Heart right ventricle (tissue), 16 donors: ENCODE measurements at regions not wholly inside any gene's neighbourhood (a gene's known extent, or its start where the extent isn't known, plus 50 kb on each side); places are given as distances from the start of the nearest gene placed in this dataset.
A peak's percentile ranks its signal among the peaks of the same experiment; 100 is the strongest.

Source experiments
- ATAC-seq, 8 donors: fragments of 200-7000 bp; cut with Tn5 transposase; one replicate each; pipeline ENCODE4 v1.9.1; 2020; ENCODE audit warnings: mild to moderate bottlenecking in 8 of 8, moderate library complexity in 8 of 8, moderate number of reproducible peaks in 1 of 8
- DNase-seq, 2 donors: peaks; one replicate each; pipeline ENCODE4 v3.0.0-alpha.2; 2020
- H3K27ac ChIP-seq, 10 donors: fragments of 200-600 bp; sonication (generic) in 2 of 10; one replicate each; pipeline versions ENCODE4 v1.5.0 to v1.8.0; 2020 to 2022; ENCODE audit warnings: mild to moderate bottlenecking in 3 of 10
- H3K27me3 ChIP-seq, 7 donors: fragments of 200-600 bp; one replicate each; pipeline ENCODE4 v1.8.0; 2021 to 2022; ENCODE audit warnings: mild to moderate bottlenecking in 2 of 7
- H3K36me3 ChIP-seq, 9 donors: fragments of 200-600 bp; sonication (generic) in 1 of 9; one replicate each; pipeline versions ENCODE4 v1.5.0 to v1.8.0; 2020 to 2022; ENCODE audit warnings: mild to moderate bottlenecking in 2 of 9
- H3K4me1 ChIP-seq, 9 donors: fragments of 200-600 bp; sonication (generic) in 1 of 9; one replicate each; pipeline versions ENCODE4 v1.5.0 to v1.8.0; 2020 to 2022; ENCODE audit warnings: mild to moderate bottlenecking in 4 of 9
- H3K4me3 ChIP-seq, 10 donors: fragments of 200-600 bp; sonication (generic) in 2 of 10; one replicate each; pipeline versions ENCODE4 v1.5.0 to v1.8.0; 2020 to 2022; ENCODE audit warnings: mild to moderate bottlenecking in 7 of 10, moderate library complexity in 2 of 10
- H3K9me3 ChIP-seq, 11 donors: fragments of 200-600 bp in 10 of 11; sonication (generic) in 2 of 11; one replicate each; pipeline versions ENCODE4 v1.5.0 to v1.8.0; 2013 to 2022; ENCODE audit warnings: mild to moderate bottlenecking in 2 of 11, control low read depth in 1 of 11, moderate library complexity in 1 of 11
- CTCF ChIP-seq, 9 donors: fragments of 200-600 bp; sonication (generic) in 2 of 9; IDR thresholded peaks; one replicate each; pipeline versions ENCODE4 v1.5.0 to v1.8.0; 2021 to 2022; ENCODE audit warnings: antibody characterized with exemption in 9 of 9, mild to moderate bottlenecking in 5 of 9, moderate library complexity in 1 of 9
- WGBS, 2 donors: extraction: QIAGEN DNeasy Blood & Tissue Kit; methylation state at CpG; one replicate each; pipeline ENCODE4 v1.1.7; 2013; ENCODE audit warnings: inconsistent platforms in 1 of 2; 5-methylcytosine and 5-hydroxymethylcytosine counted together
- intact Hi-C, 10 donors: fragments of 100-400 bp; cut with DNase I; formaldehyde crosslinking; loops; one replicate each; pipeline versions ENCODE4 v1.11.1 to v1.14.2; 2022
- donor health status: Arrhythmogenic right ventricular cardiomyopathy.
- donor health status: ischemic (EF 13 %, LVEDD 7.1; RV severe dilation, severe dysfunction).
- donor health status: healthy with polysubstance abuse.
- donor health status: DM: no; HTN: yes; CAD: no.
- donor health status: DM: no; HTN: no; CAD: no.
- donor health status: ischemic (EF 25% LVEDD 6.9; RV normal size, moderate dysfunction).
- donor health status: ischemic (EF 25% LVEDD 5.7; RV mildly dilated, moderate dysfunction).
- donor health status: healthy.
- donor health status: DM: yes; HTN: yes; CAD: no.
- donor health status: Ischemic cardiomyopathy.
- donor health status: ischemic (EF 35%, LVEDD 5.7; RV mildly dilated, moderate dysfunction).
- donor health status: nonischemic (EF 11% LVEDD 7.7; RV severe dilation, severe dysfunction).
- donor health status: DM: yes; HTN: yes; CAD: no.
- donor health status: PGD.
- donor health status: ischemic (EF 29% LVEDD 5.4; RV normal size, mild dysfunction).
- donor health status: nonischemic (EF 23%, LVEDD 6.1; RV moderate dilation, normal function).

GRCh38 chr18:1965016-1965415 is 606.3 kb downstream of the METTL4 start:
- Histone ChIP-seq H3K27me3 (no peaks in the 10 kb centered on the region), H3K9me3 (no peaks in the 10 kb centered on the region), H3K4me1 (no peaks in the 10 kb centered on the region), H3K27ac (no peak overlapping the region), H3K4me3 (no peak overlapping the region), H3K36me3 (no peaks in the 10 kb centered on the region)
- no peak for TF ChIP-seq CTCF (IDR thresholded peaks at IDR 0.05)
- DNase-seq (no peak), ATAC-seq (no peak)
- intact Hi-C loops = no loop called here
- 71 to 79% methylated on average over 2 of the region's 2 CpGs for WGBS, 2 donors

- ATAC-seq (no peak), DNase-seq (no peak)
- no peaks in the 10 kb centered on the region for H3K27me3 ChIP-seq
- no peaks in the 10 kb centered on the region for H3K36me3 ChIP-seq
- no peaks in the 10 kb centered on the region for H3K4me1 ChIP-seq
- 44 to 61% methylated on average over 2 of the region's 2 CpGs for WGBS, 2 donors
- no peak for TF ChIP-seq CTCF (IDR thresholded peaks at IDR 0.05)
- H3K27ac ChIP-seq = no peak overlapping the region
- H3K9me3 ChIP-seq = no peaks in the 10 kb centered on the region
- intact Hi-C loops = no loop called here
- H3K4me3 ChIP-seq = no peak overlapping the region
These were observed 605.8 kb downstream of the METTL4 start for GRCh38 chr18:1965541-1965940.

DNA sequence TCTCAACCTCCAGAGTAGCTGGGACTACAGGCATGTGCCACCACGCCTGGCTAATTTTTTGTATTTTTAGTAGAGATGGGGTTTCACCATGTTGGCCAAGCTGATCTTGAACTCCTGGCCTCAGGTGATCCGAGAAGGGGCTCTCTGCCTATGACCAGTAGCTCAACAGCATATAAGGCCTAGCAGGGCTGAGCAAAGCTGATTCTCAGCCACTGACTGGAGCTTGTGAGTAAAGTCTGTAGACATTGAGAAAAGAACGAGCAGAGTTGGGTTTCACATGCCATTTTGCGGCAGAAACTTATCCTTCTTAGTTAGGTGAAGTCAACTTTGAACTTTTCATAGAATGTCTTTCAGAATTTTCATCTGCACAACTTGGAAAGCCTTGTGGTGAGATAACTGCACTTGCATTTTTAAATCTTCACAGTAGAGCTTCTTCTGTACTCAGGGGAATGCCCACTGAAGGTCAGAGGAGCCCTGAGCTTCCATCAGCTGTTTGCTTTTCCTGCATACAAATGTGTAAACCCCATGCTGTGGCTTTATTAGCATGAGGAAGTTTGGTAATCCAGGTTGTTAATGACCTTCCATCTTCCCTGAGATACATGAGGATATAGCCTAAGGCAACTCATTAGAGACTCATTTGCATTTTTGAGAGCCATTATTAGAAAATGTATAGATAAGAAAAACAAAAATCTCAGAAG is 602.4 kb downstream of the METTL4 start:
- no peaks in the 10 kb centered on the region for H3K27me3 ChIP-seq
- no peak overlapping the region for H3K4me3 ChIP-seq
- H3K27ac ChIP-seq = no peak overlapping the region
- no peaks in the 10 kb centered on the region for H3K36me3 ChIP-seq
- no peak for TF ChIP-seq CTCF (IDR thresholded peaks at IDR 0.05)
- ATAC-seq (no peak), DNase-seq (no peak)
- no peaks in the 10 kb centered on the region for H3K9me3 ChIP-seq
- intact Hi-C loops = no loop called here
- no peaks in the 10 kb centered on the region for H3K4me1 ChIP-seq
- WGBS, 2 donors = 79 to 85% methylated on average over 4 of the region's 4 CpGs

DNA sequence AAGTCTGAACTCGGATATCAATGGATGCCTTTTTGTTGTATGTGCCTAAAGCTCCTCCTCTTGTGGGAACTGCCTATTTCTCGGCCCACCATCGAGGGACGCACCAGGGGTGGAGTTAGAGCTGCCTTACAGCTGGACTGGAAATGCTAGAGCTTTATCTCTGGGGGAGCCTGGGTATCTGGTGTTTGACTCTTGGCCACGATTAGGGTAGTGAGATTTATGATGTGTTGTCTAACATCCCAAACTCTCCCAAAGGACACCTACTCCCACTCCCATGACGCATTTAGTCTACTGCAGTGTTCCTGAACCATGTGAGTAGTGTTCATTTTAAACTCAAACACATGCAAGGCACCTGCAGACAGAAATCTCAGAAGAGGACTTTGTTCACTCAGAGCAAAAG is 594.8 kb downstream of the METTL4 start:
- WGBS, 2 donors = 33 to 41% methylated on average over 6 of the region's 6 CpGs
- no peaks in the 10 kb centered on the region for H3K27me3 ChIP-seq
- no peak overlapping the region for H3K27ac ChIP-seq
- ATAC-seq (peak in 1 of 8 donors; percentile 23), DNase-seq (peak in 1 of 2 donors; percentile 6)
- intact Hi-C loops = no loop called here
- TF ChIP-seq CTCF (IDR thresholded peaks at IDR 0.05) = no peak
- no peak overlapping the region for H3K4me3 ChIP-seq
- H3K4me1 ChIP-seq = no peaks in the 10 kb centered on the region
- H3K9me3 ChIP-seq = peaks cover 0 to 14% (median 0%) of the 10 kb centered on the region in 11 donors
- no peaks in the 10 kb centered on the region for H3K36me3 ChIP-seq
